Duodenal mucosa (tissue), 2 donors: ENCODE measurements at regions not wholly inside any gene's neighbourhood (a gene's known extent, or its start where the extent isn't known, plus 50 kb on each side); places are given as distances from the start of the nearest gene placed in this dataset.

Experiments
- H3K27ac ChIP-seq: one replicate; pipeline ENCODE4 v1.7.0; 2013; ENCODE audit warnings: low read depth, low read length
- H3K27me3 ChIP-seq, 2 donors: one replicate each; pipeline ENCODE4 v1.7.0; 2013; ENCODE audit warnings: low read length in 2 of 2, control low read depth in 1 of 2; ENCODE audit not compliant: insufficient read depth in 2 of 2, control insufficient read depth in 1 of 2
- H3K36me3 ChIP-seq, 2 donors: one replicate each; pipeline ENCODE4 v1.7.0; 2013; ENCODE audit warnings: low read length in 2 of 2, control low read depth in 1 of 2; ENCODE audit not compliant: insufficient read depth in 2 of 2, control insufficient read depth in 1 of 2
- H3K4me1 ChIP-seq, 2 donors: one replicate each; pipeline ENCODE4 v1.7.0; 2013; ENCODE audit warnings: low read length in 2 of 2, control low read depth in 1 of 2; ENCODE audit not compliant: insufficient read depth in 2 of 2, control insufficient read depth in 1 of 2
- H3K4me3 ChIP-seq, 2 donors: one replicate each; pipeline ENCODE4 v1.7.0; 2013; ENCODE audit warnings: low read length in 2 of 2, low read depth in 1 of 2
- H3K9ac ChIP-seq, 2 donors: one replicate each; pipeline ENCODE4 v1.7.0; 2013; ENCODE audit warnings: low read length in 2 of 2, low read depth in 1 of 2
- H3K9me3 ChIP-seq, 2 donors: one replicate each; pipeline ENCODE4 v1.7.0; 2013; ENCODE audit warnings: low read length in 2 of 2, control low read depth in 1 of 2; ENCODE audit not compliant: control insufficient read depth in 1 of 2

GRCh38 chr10:90604636-90605035 is 253.2 kb downstream of the HTR7 start:
- H3K9me3 ChIP-seq: no peaks in the 10 kb centered on the region
- no peaks in the 10 kb centered on the region for H3K27me3 ChIP-seq
- H3K36me3 ChIP-seq: no peaks in the 10 kb centered on the region
- no peak overlapping the region for H3K27ac ChIP-seq
- H3K4me1 ChIP-seq: peaks cover 0 to 3% of the 10 kb centered on the region in 2 donors
- H3K9ac ChIP-seq: no peak overlapping the region
- no peak overlapping the region for H3K4me3 ChIP-seq

DNA sequence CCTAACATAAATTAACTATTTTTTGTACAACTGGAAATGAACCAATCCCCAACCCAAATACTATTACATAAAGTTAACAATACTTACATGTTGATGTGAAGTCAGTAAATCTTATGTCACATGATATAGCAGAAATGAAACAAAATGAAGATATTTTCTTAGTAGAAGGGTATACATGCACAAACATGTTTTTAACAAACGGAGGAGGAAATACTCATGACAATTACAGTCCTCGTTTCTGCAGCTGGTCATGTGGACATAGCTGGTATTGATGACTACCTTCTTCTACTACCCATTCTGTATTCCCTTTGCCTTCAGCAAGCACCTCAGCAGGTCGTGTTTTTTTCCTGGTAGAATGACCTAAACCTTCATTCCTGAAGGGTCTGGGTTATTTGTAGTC is 252.3 kb downstream of the HTR7 start:
- H3K9ac ChIP-seq: no peak overlapping the region
- H3K9me3 ChIP-seq: no peaks in the 10 kb centered on the region
- no peak overlapping the region for H3K27ac ChIP-seq
- H3K27me3 ChIP-seq: no peaks in the 10 kb centered on the region
- H3K4me3 ChIP-seq: no peak overlapping the region
- no peaks in the 10 kb centered on the region for H3K36me3 ChIP-seq
- peaks cover 0 to 3% of the 10 kb centered on the region in 2 donors for H3K4me1 ChIP-seq

DNA sequence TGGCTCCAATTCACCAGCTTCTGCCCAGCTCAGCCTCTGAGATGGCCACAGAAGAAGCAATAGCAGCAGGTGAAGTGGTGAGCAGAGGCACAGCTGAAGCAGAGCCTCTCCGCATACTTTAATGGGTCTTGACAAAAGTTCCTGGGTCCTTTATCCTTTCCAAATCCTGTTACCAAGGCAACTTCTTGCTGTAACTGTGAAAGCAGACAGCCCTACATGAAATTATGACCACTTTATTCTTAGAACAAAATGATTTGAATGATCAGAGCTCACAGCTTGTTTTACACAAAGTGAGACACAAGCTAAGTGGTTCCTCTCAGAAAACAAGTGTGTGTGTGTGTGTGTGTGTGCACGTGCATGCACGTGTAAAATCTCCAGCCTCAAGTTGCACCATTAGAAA is 245.6 kb downstream of the HTR7 start:
- Histone ChIP-seq H3K4me3 (no peak overlapping the region), H3K27me3 (no peaks in the 10 kb centered on the region), H3K36me3 (no peaks in the 10 kb centered on the region), H3K9me3 (no peaks in the 10 kb centered on the region), H3K9ac (no peak overlapping the region), H3K4me1 (no peaks in the 10 kb centered on the region), H3K27ac (no peak overlapping the region)

GRCh38 chr10:90614631-90615030 is 243.2 kb downstream of the HTR7 start:
- no peak overlapping the region for H3K9ac ChIP-seq
- no peak overlapping the region for H3K4me3 ChIP-seq
- H3K27me3 ChIP-seq: no peaks in the 10 kb centered on the region
- no peaks in the 10 kb centered on the region for H3K4me1 ChIP-seq
- no peaks in the 10 kb centered on the region for H3K36me3 ChIP-seq
- no peaks in the 10 kb centered on the region for H3K9me3 ChIP-seq
- no peak overlapping the region for H3K27ac ChIP-seq

DNA sequence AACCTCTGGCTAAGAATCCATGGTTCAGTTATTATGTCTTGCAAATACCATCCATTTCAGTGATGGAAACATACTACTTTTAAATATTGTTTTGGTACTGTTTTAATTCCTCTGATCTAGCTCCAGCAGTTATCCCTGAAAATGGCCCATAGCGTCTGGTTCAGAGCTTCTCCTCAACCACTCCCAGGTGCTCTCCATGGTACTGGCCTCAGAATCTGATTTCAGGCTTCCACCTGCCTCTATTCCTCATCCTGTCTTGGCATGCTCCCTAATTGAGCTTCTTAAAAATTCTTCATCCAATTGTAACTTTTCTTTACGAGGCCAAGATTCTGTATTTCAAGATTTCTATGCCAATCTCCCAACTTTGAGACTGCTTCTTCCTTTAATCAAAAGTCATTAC is 236.3 kb downstream of the HTR7 start:
- Histone ChIP-seq H3K27me3 (no peaks in the 10 kb centered on the region), H3K4me1 (no peaks in the 10 kb centered on the region), H3K9me3 (no peaks in the 10 kb centered on the region), H3K27ac (no peak overlapping the region), H3K9ac (no peak overlapping the region), H3K36me3 (no peaks in the 10 kb centered on the region), H3K4me3 (no peak overlapping the region)

DNA sequence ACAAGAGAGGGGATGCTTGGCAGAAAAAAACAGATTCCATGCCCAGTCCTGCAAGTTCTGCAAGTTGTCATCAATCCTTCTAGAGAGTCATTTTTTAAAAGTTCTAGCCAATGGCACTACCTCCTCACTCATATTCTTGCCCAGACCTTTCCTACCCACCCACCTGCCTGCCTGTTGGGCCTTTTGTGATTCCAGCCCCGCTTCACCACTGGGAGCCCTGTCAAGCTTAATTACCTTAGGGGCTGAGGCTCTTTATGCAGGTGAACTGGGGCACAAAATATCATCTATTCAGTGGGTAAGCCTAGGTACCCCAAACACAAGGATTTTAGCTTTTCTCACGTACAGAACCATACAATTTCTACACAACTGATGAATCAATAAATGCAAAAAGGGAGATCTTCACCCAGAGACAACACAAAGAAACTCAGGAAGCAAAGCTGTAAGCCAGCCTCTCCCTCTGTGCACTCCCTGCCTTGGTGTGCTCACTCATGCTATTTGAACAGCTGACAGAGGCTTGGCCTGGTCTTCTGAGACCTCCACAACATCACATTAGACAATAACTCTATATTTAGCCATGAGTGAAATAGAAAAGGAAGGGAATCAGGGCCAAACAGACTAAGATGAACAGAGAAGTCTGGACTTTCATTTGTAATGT is 222.6 kb downstream of the HTR7 start:
- Histone ChIP-seq H3K4me1 (no peaks in the 10 kb centered on the region), H3K27me3 (no peaks in the 10 kb centered on the region), H3K4me3 (no peak overlapping the region), H3K27ac (no peak overlapping the region), H3K36me3 (no peaks in the 10 kb centered on the region), H3K9me3 (no peaks in the 10 kb centered on the region), H3K9ac (no peak overlapping the region)

GRCh38 chr10:90640756-90641155 is 217.1 kb downstream of the HTR7 start:
- no peaks in the 10 kb centered on the region for H3K4me1 ChIP-seq
- no peaks in the 10 kb centered on the region for H3K9me3 ChIP-seq
- no peak overlapping the region for H3K9ac ChIP-seq
- no peaks in the 10 kb centered on the region for H3K27me3 ChIP-seq
- no peak overlapping the region for H3K4me3 ChIP-seq
- H3K36me3 ChIP-seq: no peaks in the 10 kb centered on the region
- no peak overlapping the region for H3K27ac ChIP-seq

DNA sequence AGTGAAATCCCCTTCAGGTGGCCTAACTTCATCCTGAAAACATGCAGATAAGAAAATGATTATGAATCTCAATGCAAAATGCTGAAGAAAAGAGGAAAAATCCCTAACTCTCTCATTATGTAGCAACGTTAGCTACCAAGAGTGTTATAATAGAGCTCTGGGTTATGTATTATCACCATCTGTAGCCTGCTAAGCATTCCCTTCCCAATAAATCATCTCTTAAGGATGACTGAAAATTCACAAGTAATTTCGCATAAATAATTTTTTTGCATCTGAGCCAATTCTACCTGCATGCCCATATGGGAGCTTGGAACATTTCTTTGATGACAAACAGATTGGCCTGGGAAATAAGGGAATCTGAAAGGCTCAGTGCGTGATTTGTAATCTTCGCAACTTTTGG is 216.1 kb downstream of the HTR7 start:
- H3K9ac ChIP-seq: no peak overlapping the region

GRCh38 chr10:90642136-90642535 is 215.7 kb downstream of the HTR7 start:
- Histone ChIP-seq H3K9ac (no peak overlapping the region), H3K27ac (no peak overlapping the region), H3K36me3 (no peaks in the 10 kb centered on the region), H3K4me1 (no peaks in the 10 kb centered on the region), H3K9me3 (no peaks in the 10 kb centered on the region), H3K4me3 (no peak overlapping the region), H3K27me3 (no peaks in the 10 kb centered on the region)

More for the DNA sequence above, 216.1 kb downstream of the HTR7 start:
- Histone ChIP-seq H3K4me1 (no peaks in the 10 kb centered on the region), H3K9me3 (no peaks in the 10 kb centered on the region), H3K27me3 (no peaks in the 10 kb centered on the region), H3K27ac (no peak overlapping the region), H3K36me3 (no peaks in the 10 kb centered on the region), H3K4me3 (no peak overlapping the region)

- Histone ChIP-seq H3K27ac (no peak overlapping the region), H3K27me3 (no peaks in the 10 kb centered on the region), H3K9ac (no peak overlapping the region), H3K36me3 (no peaks in the 10 kb centered on the region), H3K9me3 (no peaks in the 10 kb centered on the region), H3K4me1 (no peaks in the 10 kb centered on the region), H3K4me3 (no peak overlapping the region)
Observed at GRCh38 chr10:90642650-90643049, 215.2 kb downstream of the HTR7 start.

DNA sequence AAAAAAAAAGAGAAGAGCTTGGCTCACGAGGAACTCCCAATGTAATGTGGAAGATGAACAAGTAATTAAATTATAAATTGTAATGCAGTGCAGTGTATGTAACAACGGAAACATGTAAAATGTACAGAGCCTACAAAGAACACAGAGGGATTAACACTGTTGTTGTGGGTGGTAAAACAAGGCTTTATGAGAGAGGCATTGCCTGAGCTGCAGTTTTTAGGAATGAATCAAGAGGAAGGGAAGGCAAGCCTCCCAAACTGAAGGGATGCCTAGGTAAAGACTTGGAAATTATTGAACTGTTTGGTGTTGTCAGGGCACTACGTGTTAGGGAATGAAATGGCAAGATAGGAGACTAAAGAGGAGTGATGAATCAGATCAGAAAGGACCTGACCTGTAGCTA is 213.7 kb downstream of the HTR7 start:
- no peak overlapping the region for H3K27ac ChIP-seq
- H3K36me3 ChIP-seq: no peaks in the 10 kb centered on the region
- no peaks in the 10 kb centered on the region for H3K4me1 ChIP-seq
- no peak overlapping the region for H3K4me3 ChIP-seq
- H3K27me3 ChIP-seq: no peaks in the 10 kb centered on the region
- no peak overlapping the region for H3K9ac ChIP-seq
- H3K9me3 ChIP-seq: no peaks in the 10 kb centered on the region
